ENCODE measurements at regions not wholly inside any gene's neighbourhood (a gene's known extent, or its start where the extent isn't known, plus 50 kb on each side); places are given as distances from the start of the nearest gene placed in this dataset.

DNA sequence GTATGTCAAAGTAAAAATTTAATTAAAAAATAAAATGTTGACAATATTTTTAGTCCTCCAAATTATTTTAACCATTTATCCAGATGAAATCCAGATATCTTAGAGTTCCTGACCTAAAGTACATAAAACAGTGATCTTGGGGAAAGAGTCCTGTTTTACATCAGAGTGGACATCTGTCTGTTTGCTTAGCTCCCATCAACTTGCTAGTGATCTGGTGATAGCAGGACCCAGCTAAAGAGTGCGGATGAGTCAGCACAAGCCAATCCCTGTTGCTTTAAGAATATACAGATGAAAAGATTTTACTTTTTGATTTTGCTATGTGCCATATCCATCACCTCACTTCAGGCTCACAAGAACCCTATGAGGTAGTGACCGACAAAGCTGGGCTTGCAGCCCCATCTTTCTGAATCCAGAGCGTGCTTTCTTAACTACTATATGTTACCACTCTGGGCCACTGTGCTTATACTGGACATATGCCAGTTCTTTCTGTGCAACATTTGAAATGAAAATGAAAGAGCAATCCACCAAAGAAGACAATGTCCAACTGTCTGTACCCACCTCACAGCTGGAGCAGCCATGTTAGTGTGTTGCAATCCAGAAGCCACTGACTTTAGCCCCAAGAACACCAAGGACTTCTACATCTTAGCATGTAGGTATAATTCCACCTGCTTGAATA is 167.6 kb upstream of the SESN3 start:
- Histone ChIP-seq H3K79me2 (ENCODE audit: low read length) (no peaks in the 10 kb centered on the region), H3K27ac (ENCODE audit: low read length) (no peak overlapping the region), H2AFZ (ENCODE audit: low read length) (no peak overlapping the region), H3K9me3 (ENCODE audit: low read length) (no peaks in the 10 kb centered on the region), H3K4me1 (ENCODE audit: low read length) (no peaks in the 10 kb centered on the region), H4K20me1 (ENCODE audit: insufficient read depth, low read depth, low read length) (no peaks in the 10 kb centered on the region), H3K9ac (ENCODE audit: low read length) (no peak overlapping the region), H3K27me3 (ENCODE audit: low read length) (no peaks in the 10 kb centered on the region), H3K4me2 (ENCODE audit: low read depth, low read length, poor library complexity, severe bottlenecking) (no peak overlapping the region), H3K9me2 (replicated peaks; ENCODE audit: insufficient read depth, low read length) (no peaks in the 10 kb centered on the region), H3K4me3 (ENCODE audit: low read length) (no peak overlapping the region), H3K36me3 (ENCODE audit: insufficient read depth, low read length) (no peaks in the 10 kb centered on the region)
- DNase-seq = no peak

DNA sequence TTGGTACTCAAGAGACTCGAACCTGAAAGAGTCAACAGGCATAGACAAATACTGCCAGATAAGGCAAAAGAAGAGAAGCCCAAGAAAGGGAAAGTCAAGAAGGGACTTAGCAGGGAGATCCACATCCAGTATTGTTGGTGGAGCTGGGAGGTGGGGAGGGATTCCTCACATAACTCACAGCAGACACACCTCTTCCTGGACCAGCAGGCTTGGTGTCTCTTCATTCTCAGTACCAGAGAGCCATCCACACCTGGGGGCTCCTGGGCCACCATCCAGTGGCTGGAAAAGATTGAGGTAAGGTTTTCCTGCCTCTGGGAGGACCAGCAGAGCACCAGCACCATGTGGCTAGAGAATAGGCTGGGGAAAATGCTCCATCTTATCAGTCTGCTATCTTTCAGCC is 161.6 kb upstream of the SESN3 start:
- Histone ChIP-seq H3K79me2 (ENCODE audit: low read length) (no peaks in the 10 kb centered on the region), H3K36me3 (ENCODE audit: insufficient read depth, low read length) (no peaks in the 10 kb centered on the region), H4K20me1 (ENCODE audit: insufficient read depth, low read depth, low read length) (no peaks in the 10 kb centered on the region), H3K9me2 (replicated peaks; ENCODE audit: insufficient read depth, low read length) (no peaks in the 10 kb centered on the region), H3K4me3 (ENCODE audit: low read length) (no peak overlapping the region), H3K27me3 (ENCODE audit: low read length) (peaks cover 3% of the 10 kb centered on the region; the same call in 1 of the 2 replicates), H3K9me3 (ENCODE audit: low read length) (no peaks in the 10 kb centered on the region), H3K27ac (ENCODE audit: low read length) (no peak overlapping the region), H3K4me2 (ENCODE audit: low read depth, low read length, poor library complexity, severe bottlenecking) (no peak overlapping the region), H3K9ac (ENCODE audit: low read length) (no peak overlapping the region), H2AFZ (ENCODE audit: low read length) (no peak overlapping the region), H3K4me1 (ENCODE audit: low read length) (no peaks in the 10 kb centered on the region)
- DNase-seq = no peak

DNA sequence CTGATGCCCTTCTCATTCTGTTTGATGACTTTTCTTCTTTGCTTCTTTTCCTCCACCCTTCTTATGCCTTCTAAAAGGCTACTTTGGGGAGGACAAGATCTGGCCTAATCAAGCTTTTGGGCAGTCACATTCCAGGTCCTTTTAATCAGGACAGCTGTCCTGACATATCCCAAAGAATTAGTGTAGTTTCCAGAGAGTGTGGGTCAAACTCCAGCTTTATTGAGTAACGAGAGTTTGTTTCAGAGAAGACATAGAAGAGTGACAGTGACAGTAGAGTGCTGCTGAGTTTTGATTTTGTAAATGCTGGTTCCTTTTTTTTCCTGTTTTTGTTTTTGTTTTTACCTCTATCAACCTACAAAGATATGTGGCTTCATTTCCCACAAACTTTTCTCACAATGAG is 158.4 kb upstream of the SESN3 start:
- Histone ChIP-seq H3K36me3 (ENCODE audit: insufficient read depth, low read length) (no peaks in the 10 kb centered on the region), H3K9me2 (replicated peaks; ENCODE audit: insufficient read depth, low read length) (no peaks in the 10 kb centered on the region), H3K27me3 (ENCODE audit: low read length) (peaks cover 3% of the 10 kb centered on the region; the same call in 1 of the 2 replicates), H3K27ac (ENCODE audit: low read length) (no peak overlapping the region), H3K9ac (ENCODE audit: low read length) (no peak overlapping the region), H3K4me2 (ENCODE audit: low read depth, low read length, poor library complexity, severe bottlenecking) (no peak overlapping the region), H3K4me3 (ENCODE audit: low read length) (no peak overlapping the region), H2AFZ (ENCODE audit: low read length) (no peak overlapping the region), H3K4me1 (ENCODE audit: low read length) (no peaks in the 10 kb centered on the region), H3K79me2 (ENCODE audit: low read length) (no peaks in the 10 kb centered on the region), H4K20me1 (ENCODE audit: insufficient read depth, low read depth, low read length) (no peaks in the 10 kb centered on the region), H3K9me3 (ENCODE audit: low read length) (no peaks in the 10 kb centered on the region)
- DNase-seq = no peak

GRCh38 chr11:95388086-95388485 is 157.1 kb upstream of the SESN3 start:
- Histone ChIP-seq H3K36me3 (ENCODE audit: insufficient read depth, low read length) (no peaks in the 10 kb centered on the region), H3K4me2 (ENCODE audit: low read depth, low read length, poor library complexity, severe bottlenecking) (no peak overlapping the region), H3K79me2 (ENCODE audit: low read length) (no peaks in the 10 kb centered on the region), H3K4me3 (ENCODE audit: low read length) (no peak overlapping the region), H4K20me1 (ENCODE audit: insufficient read depth, low read depth, low read length) (no peaks in the 10 kb centered on the region), H3K9me2 (replicated peaks; ENCODE audit: insufficient read depth, low read length) (no peaks in the 10 kb centered on the region), H3K4me1 (ENCODE audit: low read length) (no peaks in the 10 kb centered on the region), H2AFZ (ENCODE audit: low read length) (no peak overlapping the region), H3K9ac (ENCODE audit: low read length) (no peak overlapping the region), H3K27ac (ENCODE audit: low read length) (no peak overlapping the region), H3K9me3 (ENCODE audit: low read length) (no peaks in the 10 kb centered on the region), H3K27me3 (ENCODE audit: low read length) (peaks cover 3% of the 10 kb centered on the region; the same call in 1 of the 2 replicates)
- no peak for DNase-seq

GRCh38 chr11:95387325-95387724 is 156.3 kb upstream of the SESN3 start:
- H3K79me2 ChIP-seq (ENCODE audit: low read length) = no peaks in the 10 kb centered on the region
- H3K27ac ChIP-seq (ENCODE audit: low read length) = no peak overlapping the region
- no peaks in the 10 kb centered on the region for H3K9me2 ChIP-seq (replicated peaks; ENCODE audit: insufficient read depth, low read length)
- peaks cover 4% of the 10 kb centered on the region for H3K27me3 ChIP-seq (ENCODE audit: low read length)
- no peak overlapping the region for H3K4me2 ChIP-seq (ENCODE audit: low read depth, low read length, poor library complexity, severe bottlenecking)
- H3K9me3 ChIP-seq (ENCODE audit: low read length) = no peaks in the 10 kb centered on the region
- no peak overlapping the region for H3K4me3 ChIP-seq (ENCODE audit: low read length)
- no peak overlapping the region for H2AFZ ChIP-seq (ENCODE audit: low read length)
- no peaks in the 10 kb centered on the region for H4K20me1 ChIP-seq (ENCODE audit: insufficient read depth, low read depth, low read length)
- no peaks in the 10 kb centered on the region for H3K36me3 ChIP-seq (ENCODE audit: insufficient read depth, low read length)
- no peak overlapping the region for H3K9ac ChIP-seq (ENCODE audit: low read length)
- no peak for DNase-seq
- no peaks in the 10 kb centered on the region for H3K4me1 ChIP-seq (ENCODE audit: low read length)

DNA sequence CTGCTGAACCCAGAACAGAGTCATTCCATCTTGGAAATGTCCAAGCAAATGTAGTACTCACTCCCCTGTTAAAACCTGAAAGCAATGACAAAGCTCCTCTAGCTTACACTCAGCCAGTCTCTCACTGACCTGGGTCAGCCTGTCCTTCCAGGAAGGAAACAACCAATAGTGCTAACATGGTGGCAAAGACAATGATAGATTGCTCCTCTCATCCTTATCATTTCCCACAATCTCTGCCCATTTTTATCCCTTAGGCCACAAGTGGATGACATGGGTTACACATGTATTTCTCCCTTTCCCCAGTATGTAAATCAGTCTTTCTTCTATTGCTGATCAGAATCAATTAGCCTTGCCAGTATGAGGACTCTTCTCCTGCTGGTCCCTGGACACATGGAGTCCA is 154.6 kb upstream of the SESN3 start:
- Histone ChIP-seq H3K27ac (ENCODE audit: low read length) (no peak overlapping the region), H2AFZ (ENCODE audit: low read length) (no peak overlapping the region), H4K20me1 (ENCODE audit: insufficient read depth, low read depth, low read length) (no peaks in the 10 kb centered on the region), H3K9ac (ENCODE audit: low read length) (no peak overlapping the region), H3K4me3 (ENCODE audit: low read length) (no peak overlapping the region), H3K4me1 (ENCODE audit: low read length) (no peaks in the 10 kb centered on the region), H3K4me2 (ENCODE audit: low read depth, low read length, poor library complexity, severe bottlenecking) (no peak overlapping the region), H3K27me3 (ENCODE audit: low read length) (peaks cover 5% of the 10 kb centered on the region), H3K9me2 (replicated peaks; ENCODE audit: insufficient read depth, low read length) (no peaks in the 10 kb centered on the region), H3K9me3 (ENCODE audit: low read length) (no peaks in the 10 kb centered on the region), H3K36me3 (ENCODE audit: insufficient read depth, low read length) (no peaks in the 10 kb centered on the region), H3K79me2 (ENCODE audit: low read length) (no peaks in the 10 kb centered on the region)
- no peak for DNase-seq

DNA sequence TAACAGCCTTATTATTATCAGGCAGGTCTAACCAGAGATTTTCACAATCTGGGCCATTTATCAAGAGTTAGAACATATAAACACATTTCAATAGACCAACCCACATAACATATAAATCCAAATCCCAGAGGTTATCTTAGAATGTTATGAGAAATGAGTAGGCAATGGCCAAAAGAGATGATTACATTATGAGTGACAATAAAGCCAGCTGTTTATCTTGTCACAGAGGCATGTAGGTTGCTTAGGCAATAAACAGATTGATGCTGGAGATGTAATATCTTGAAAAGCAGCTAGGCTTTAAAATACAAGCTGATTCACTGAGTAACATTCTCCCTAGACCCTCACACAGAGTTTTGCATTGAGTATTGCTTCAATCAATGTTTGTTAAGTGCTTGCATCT is 148.5 kb upstream of the SESN3 start:
- Histone ChIP-seq H3K79me2 (ENCODE audit: low read length) (no peaks in the 10 kb centered on the region), H3K4me3 (ENCODE audit: low read length) (no peak overlapping the region), H3K36me3 (ENCODE audit: insufficient read depth, low read length) (no peaks in the 10 kb centered on the region), H2AFZ (ENCODE audit: low read length) (no peak overlapping the region), H3K4me1 (ENCODE audit: low read length) (no peaks in the 10 kb centered on the region), H3K4me2 (ENCODE audit: low read depth, low read length, poor library complexity, severe bottlenecking) (no peak overlapping the region), H4K20me1 (ENCODE audit: insufficient read depth, low read depth, low read length) (no peaks in the 10 kb centered on the region), H3K9me2 (replicated peaks; ENCODE audit: insufficient read depth, low read length) (no peaks in the 10 kb centered on the region), H3K27me3 (ENCODE audit: low read length) (peaks cover 5% of the 10 kb centered on the region), H3K9ac (ENCODE audit: low read length) (no peak overlapping the region), H3K27ac (ENCODE audit: low read length) (no peak overlapping the region), H3K9me3 (ENCODE audit: low read length) (no peaks in the 10 kb centered on the region)
- DNase-seq = no peak

DNA sequence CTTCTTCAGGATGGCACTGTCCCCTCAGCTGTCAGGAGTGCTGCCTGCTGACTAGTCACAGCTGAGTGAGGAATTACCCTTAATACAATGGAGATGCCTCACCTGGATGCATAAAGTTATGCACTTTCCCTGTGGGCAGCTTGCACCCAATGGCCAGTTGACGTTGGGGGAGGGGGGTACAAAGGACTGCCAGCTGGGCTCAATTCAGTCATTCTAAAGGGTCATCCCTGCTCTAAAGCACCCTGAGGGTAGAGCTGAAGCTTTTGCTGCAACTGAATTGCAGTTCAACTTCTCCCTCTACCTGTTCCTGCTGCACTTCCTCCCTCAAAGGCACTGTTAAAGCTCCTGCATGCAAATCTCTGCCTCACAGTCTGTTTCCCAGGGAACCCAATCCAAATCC is 147.8 kb upstream of the SESN3 start:
- no peaks in the 10 kb centered on the region for H3K9me3 ChIP-seq (ENCODE audit: low read length)
- no peak overlapping the region for H3K9ac ChIP-seq (ENCODE audit: low read length)
- no peak overlapping the region for H2AFZ ChIP-seq (ENCODE audit: low read length)
- H3K4me1 ChIP-seq (ENCODE audit: low read length) = no peaks in the 10 kb centered on the region
- no peaks in the 10 kb centered on the region for H3K9me2 ChIP-seq (replicated peaks; ENCODE audit: insufficient read depth, low read length)
- DNase-seq = no peak
- no peaks in the 10 kb centered on the region for H3K79me2 ChIP-seq (ENCODE audit: low read length)
- H3K27ac ChIP-seq (ENCODE audit: low read length) = no peak overlapping the region
- H3K4me2 ChIP-seq (ENCODE audit: low read depth, low read length, poor library complexity, severe bottlenecking) = no peak overlapping the region
- no peak overlapping the region for H3K4me3 ChIP-seq (ENCODE audit: low read length)
- no peaks in the 10 kb centered on the region for H3K36me3 ChIP-seq (ENCODE audit: insufficient read depth, low read length)
- H4K20me1 ChIP-seq (ENCODE audit: insufficient read depth, low read depth, low read length) = no peaks in the 10 kb centered on the region
- H3K27me3 ChIP-seq (ENCODE audit: low read length) = peaks cover 5% of the 10 kb centered on the region
